ENCODE measurements at regions not wholly inside any gene's neighbourhood (a gene's known extent, or its start where the extent isn't known, plus 50 kb on each side); places are given as distances from the start of the nearest gene placed in this dataset.

DNA sequence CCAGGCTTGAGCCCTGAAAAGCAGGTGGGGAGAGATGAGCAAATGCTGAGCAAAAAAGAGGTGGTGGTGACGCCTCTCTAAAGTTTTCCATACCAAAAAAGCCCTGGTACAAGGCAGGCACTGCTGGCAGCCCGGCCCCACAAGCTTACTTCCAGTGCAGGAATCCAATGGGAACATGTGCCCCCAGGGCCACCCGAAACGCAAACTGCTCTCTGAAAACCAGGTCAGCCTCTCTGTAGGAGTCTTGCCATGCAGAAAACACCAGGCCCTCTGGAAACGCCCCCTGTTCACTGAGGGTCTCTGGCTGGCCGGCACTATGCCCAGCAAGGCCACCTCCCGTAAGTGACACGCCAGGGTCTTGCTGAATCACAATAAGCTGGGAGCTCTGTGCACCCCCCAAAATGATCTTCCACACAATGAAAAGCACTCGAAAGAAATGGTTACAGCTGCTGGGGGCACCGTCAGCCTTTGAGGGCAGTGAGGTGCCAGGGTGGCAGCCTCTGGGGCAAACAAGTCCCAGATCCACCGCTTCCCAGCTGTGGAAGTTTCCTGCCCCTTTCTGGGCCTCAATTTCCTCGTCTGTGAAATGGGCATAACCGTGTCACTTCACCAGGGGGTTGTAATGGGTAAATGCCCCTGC lies 170.5 kb downstream of the TOMM20 start:
- H3K4me3 ChIP-seq (ENCODE audit: low read depth, poor library complexity, severe bottlenecking), result no peak overlapping the region
- WGBS, 2 donors, result 69 to 89% methylated on average over 11 to 13 of the region's 13 CpGs
- TF ChIP-seq POLR2A (IDR thresholded peaks at IDR 0.05) (no peak), CTCF (IDR thresholded peaks at IDR 0.05) (no peak)
- peak in 1 of 2 donors; percentile 80 for DNase-seq (ENCODE audit: low spot score in 2 of 2)
- intact Hi-C loops (cut with DNase I; ENCODE audit: low total_unique reads), result no loop called here

- peak in 1 of 2 donors; percentile 82 for DNase-seq (ENCODE audit: low spot score in 2 of 2)
- 84 to 91% methylated on average over 13 to 14 of the region's 14 CpGs for WGBS, 2 donors
- H3K4me3 ChIP-seq (ENCODE audit: low read depth, poor library complexity, severe bottlenecking), result no peak overlapping the region
- intact Hi-C loops (cut with DNase I; ENCODE audit: low total_unique reads), result no loop called here
- TF ChIP-seq POLR2A (IDR thresholded peaks at IDR 0.05), result no peak
- no peak for TF ChIP-seq CTCF (IDR thresholded peaks at IDR 0.05)
Measured at GRCh38 chr1:234957330-234958065, 171.1 kb downstream of the TOMM20 start.

DNA sequence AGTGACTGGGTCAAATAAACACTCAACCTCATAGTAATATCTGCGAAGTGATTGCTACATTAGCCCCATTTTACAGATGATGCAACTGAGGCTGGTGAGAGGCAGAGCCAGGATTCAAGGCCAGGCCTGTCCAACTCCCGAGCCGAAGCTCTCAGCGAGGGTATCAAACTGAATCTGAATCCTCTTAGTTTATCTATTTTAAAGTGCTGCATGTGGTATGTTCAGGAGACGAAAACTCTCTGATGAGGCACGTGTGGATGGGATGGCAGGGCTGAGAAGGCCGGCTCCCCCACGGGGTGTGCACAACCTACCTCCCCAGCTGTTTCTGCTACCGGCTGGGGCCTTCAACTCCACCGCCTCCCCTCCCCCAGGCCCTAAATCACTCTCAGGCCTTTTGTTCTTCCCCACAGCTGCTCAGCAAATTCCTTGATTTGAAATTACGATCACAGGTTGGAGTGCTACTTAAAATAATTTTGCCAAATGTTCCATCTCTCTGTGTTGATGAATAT lies 171.8 kb downstream of the TOMM20 start:
- intact Hi-C loops (cut with DNase I; ENCODE audit: low total_unique reads), result no loop called here
- 79 to 80% methylated on average over 11 of the region's 11 CpGs for WGBS, 2 donors
- H3K4me3 ChIP-seq (ENCODE audit: low read depth, poor library complexity, severe bottlenecking), result no peak overlapping the region
- no peak for TF ChIP-seq POLR2A (IDR thresholded peaks at IDR 0.05)
- no peak for TF ChIP-seq CTCF (IDR thresholded peaks at IDR 0.05)
- DNase-seq (ENCODE audit: low spot score in 2 of 2), result peak in 1 of 2 donors; percentile 58

GRCh38 chr1:234955107-234955731 lies 173.4 kb downstream of the TOMM20 start:
- WGBS, 2 donors, result 52 to 64% methylated on average over 11 of the region's 11 CpGs
- DNase-seq (ENCODE audit: low spot score in 2 of 2), result peak; percentile 59 to 89
- no peak for TF ChIP-seq POLR2A (IDR thresholded peaks at IDR 0.05)
- TF ChIP-seq CTCF (IDR thresholded peaks at IDR 0.05), result no peak
- no peak overlapping the region for H3K4me3 ChIP-seq (ENCODE audit: low read depth, poor library complexity, severe bottlenecking)
- intact Hi-C loops (cut with DNase I; ENCODE audit: low total_unique reads), result no loop called here

GRCh38 chr1:234954613-234955012 lies 174.0 kb downstream of the TOMM20 start:
- intact Hi-C loops (cut with DNase I; ENCODE audit: low total_unique reads), result no loop called here
- WGBS, 2 donors, result 95 to 97% methylated on average over 6 of the region's 6 CpGs

More at GRCh38 chr1:234954613-234955012, 174.0 kb downstream of the TOMM20 start:
- DNase-seq (ENCODE audit: low spot score in 2 of 2), result peak in 1 of 2 donors; percentile 82
- no peak for TF ChIP-seq CTCF (IDR thresholded peaks at IDR 0.05)
- no peak for TF ChIP-seq POLR2A (IDR thresholded peaks at IDR 0.05)
- H3K4me3 ChIP-seq (ENCODE audit: low read depth, poor library complexity, severe bottlenecking), result no peak overlapping the region
